ENCODE measurements at regions not wholly inside any gene's neighbourhood (a gene's known extent, or its start where the extent isn't known, plus 50 kb on each side); places are given as distances from the start of the nearest gene placed in this dataset.

DNA sequence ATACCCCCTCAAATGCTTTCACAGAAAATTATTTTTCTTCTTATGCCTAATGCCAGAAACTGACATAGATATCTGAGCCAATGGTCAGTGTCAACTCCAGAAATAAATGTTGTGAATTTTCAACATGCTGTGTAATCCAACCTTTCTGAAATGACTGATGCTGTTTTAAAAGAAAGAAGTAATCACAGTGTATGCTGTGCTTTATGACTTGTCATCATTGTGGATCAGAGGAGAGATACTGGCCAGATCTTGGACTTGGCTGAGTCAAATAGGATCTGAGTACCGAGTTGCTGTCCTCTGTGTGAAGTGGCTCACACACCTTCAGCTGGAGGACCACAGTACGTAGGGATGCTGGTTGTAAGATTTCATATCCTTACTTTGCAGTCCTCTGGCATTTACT is 89.9 kb upstream of the ARHGAP20 start:
- POLR2A ChIA-PET: no interaction called here
- CTCF ChIA-PET: no interaction called here
- DNase-seq (ENCODE audit: low read depth, low spot score): no peak
- no peaks in the 10 kb centered on the region for H3K27me3 ChIP-seq (ENCODE audit: control insufficient read depth, insufficient read depth, low read length)
- H3K9me3 ChIP-seq (ENCODE audit: control insufficient read depth, insufficient read depth, low read length): no peaks in the 10 kb centered on the region
- no peak overlapping the region for H3K27ac ChIP-seq (ENCODE audit: low read depth, low read length)
- no peak overlapping the region for H3K4me3 ChIP-seq (ENCODE audit: low read depth, low read length)
- TF ChIP-seq, protein P1, sequence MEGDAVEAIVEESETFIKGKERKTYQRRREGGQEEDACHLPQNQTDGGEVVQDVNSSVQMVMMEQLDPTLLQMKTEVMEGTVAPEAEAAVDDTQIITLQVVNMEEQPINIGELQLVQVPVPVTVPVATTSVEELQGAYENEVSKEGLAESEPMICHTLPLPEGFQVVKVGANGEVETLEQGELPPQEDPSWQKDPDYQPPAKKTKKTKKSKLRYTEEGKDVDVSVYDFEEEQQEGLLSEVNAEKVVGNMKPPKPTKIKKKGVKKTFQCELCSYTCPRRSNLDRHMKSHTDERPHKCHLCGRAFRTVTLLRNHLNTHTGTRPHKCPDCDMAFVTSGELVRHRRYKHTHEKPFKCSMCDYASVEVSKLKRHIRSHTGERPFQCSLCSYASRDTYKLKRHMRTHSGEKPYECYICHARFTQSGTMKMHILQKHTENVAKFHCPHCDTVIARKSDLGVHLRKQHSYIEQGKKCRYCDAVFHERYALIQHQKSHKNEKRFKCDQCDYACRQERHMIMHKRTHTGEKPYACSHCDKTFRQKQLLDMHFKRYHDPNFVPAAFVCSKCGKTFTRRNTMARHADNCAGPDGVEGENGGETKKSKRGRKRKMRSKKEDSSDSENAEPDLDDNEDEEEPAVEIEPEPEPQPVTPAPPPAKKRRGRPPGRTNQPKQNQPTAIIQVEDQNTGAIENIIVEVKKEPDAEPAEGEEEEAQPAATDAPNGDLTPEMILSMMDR (IDR thresholded peaks at IDR 0.05; ENCODE audit: low read depth, low read length): no peak

DNA sequence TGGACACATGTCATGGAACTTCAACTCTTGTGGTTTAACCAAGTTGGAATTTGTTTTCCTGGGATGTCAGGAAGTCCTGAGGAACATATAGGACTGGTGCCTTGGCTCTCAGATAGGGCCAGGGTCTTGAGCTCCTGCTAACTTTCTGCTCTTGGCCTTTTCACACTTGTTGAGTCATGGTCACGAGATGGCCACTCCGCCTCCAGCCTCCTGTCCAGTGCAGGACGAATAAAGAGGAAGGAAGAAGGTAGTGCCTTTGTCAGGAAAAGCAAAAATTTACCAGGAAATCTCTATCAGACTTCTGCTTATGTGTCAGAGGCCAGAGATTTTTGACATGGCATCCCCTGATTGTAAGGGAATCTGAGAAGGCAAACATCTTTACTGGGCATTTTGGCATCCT is 89.1 kb upstream of the ARHGAP20 start:
- no peak overlapping the region for H3K27ac ChIP-seq (ENCODE audit: low read depth, low read length)
- TF ChIP-seq, protein P1 (IDR thresholded peaks at IDR 0.05; ENCODE audit: low read depth, low read length): no peak
- CTCF ChIA-PET: no interaction called here
- DNase-seq (ENCODE audit: low read depth, low spot score): no peak
- POLR2A ChIA-PET: no interaction called here
- H3K4me3 ChIP-seq (ENCODE audit: low read depth, low read length): no peak overlapping the region
- H3K27me3 ChIP-seq (ENCODE audit: control insufficient read depth, insufficient read depth, low read length): no peaks in the 10 kb centered on the region
- no peaks in the 10 kb centered on the region for H3K9me3 ChIP-seq (ENCODE audit: control insufficient read depth, insufficient read depth, low read length)

DNA sequence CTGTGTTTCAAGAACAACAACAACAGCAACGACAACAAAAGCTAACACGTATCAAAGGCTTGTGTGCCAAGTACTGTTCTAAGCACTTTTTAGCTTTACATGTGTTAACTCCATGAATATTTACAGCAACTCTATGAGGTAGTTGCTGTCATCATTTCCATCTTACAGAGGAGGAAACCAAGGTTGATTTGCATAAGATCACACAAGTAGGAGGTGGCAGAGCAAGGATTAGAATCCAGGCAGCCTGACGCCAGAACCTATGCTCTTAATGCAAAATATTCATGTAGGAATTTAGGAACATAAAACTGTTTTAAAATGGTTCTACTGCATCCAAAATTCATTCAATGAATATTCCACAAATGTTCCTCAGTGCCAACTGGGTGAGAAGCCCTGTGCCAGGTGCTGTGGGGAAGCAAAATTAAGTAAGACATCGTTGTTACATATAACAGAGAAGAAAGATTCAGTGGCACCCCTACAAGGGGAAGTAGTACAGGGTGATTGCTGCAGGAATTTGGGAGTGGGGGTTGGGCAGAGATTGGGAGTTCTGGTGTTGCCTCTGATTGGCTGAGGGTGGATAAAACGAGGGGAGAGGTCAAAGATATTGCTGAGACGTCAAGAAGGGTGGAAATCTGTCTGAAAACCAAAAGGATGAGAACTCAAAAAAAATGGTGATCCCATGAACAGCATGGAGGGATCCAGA is 86.1 kb upstream of the ARHGAP20 start:
- Histone ChIP-seq H3K27me3 (ENCODE audit: control insufficient read depth, insufficient read depth, low read length) (no peaks in the 10 kb centered on the region), H3K27ac (ENCODE audit: low read depth, low read length) (no peak overlapping the region), H3K9me3 (ENCODE audit: control insufficient read depth, insufficient read depth, low read length) (no peaks in the 10 kb centered on the region), H3K4me3 (ENCODE audit: low read depth, low read length) (no peak overlapping the region)
- TF ChIP-seq, protein P1 (IDR thresholded peaks at IDR 0.05; ENCODE audit: low read depth, low read length): no peak
- DNase-seq (ENCODE audit: low read depth, low spot score): no peak
- CTCF ChIA-PET: no interaction called here
- POLR2A ChIA-PET: interaction anchor here (0.7 kb wide), 1 partner anchor 34 kb away, joined by 5 read pairs; no protein-coding TSS in a partner anchor

DNA sequence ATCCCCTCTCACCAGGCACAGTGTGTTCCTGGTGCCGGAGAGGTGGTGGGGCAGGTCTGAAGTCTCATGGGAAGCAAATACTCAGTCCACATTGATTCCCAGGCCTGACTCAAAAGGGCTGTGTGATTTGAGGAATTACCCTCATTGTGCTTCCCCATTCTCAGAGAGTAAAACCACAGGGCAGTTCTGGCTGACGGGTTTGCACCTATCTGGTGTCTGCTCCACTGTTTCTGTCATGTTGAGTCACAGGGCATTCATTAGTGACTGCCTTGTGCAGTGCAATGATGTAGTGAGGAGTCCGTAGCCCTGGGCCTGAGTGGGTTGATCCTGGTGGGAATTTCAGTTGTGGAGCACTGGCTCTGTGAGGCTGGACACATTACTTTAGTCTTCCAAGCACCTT is 85.2 kb upstream of the ARHGAP20 start:
- no peak overlapping the region for H3K27ac ChIP-seq (ENCODE audit: low read depth, low read length)
- DNase-seq (ENCODE audit: low read depth, low spot score): no peak
- CTCF ChIA-PET: no interaction called here
- no peaks in the 10 kb centered on the region for H3K27me3 ChIP-seq (ENCODE audit: control insufficient read depth, insufficient read depth, low read length)
- TF ChIP-seq, protein P1 (IDR thresholded peaks at IDR 0.05; ENCODE audit: low read depth, low read length): no peak
- no peak overlapping the region for H3K4me3 ChIP-seq (ENCODE audit: low read depth, low read length)
- no peaks in the 10 kb centered on the region; the same call in 1 of the 2 replicates for H3K9me3 ChIP-seq (ENCODE audit: control insufficient read depth, insufficient read depth, low read length)
- POLR2A ChIA-PET: no interaction called here

DNA sequence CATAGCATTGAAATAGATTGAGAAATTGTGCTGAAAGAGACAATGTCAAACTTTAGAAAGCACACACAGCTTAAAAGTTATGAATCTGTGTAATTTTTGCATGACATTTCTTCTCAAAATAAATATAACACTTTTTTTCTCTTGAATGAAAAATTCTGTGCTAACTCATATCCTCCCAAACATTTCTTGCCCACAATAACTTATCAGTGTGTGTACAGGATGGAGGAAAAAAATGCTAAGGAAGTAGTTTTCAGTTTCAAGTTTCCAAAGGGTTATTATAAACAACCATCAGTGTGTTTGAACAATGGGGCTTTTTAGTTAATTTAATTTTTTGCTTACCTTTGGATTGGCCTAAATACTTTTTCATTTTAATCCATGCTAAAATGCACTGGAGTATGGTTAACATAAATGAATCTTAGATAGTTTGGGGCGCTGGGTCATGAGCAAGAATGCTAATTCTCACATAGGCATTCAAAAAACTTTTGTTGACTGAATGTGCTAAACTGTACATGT is 82.9 kb upstream of the ARHGAP20 start:
- DNase-seq (ENCODE audit: low read depth, low spot score): no peak

More for the DNA sequence above, 82.9 kb upstream of the ARHGAP20 start:
- TF ChIP-seq, protein P1 (IDR thresholded peaks at IDR 0.05; ENCODE audit: low read depth, low read length): no peak
- Histone ChIP-seq H3K27ac (ENCODE audit: low read depth, low read length) (no peak overlapping the region), H3K27me3 (ENCODE audit: control insufficient read depth, insufficient read depth, low read length) (no peaks in the 10 kb centered on the region), H3K4me3 (ENCODE audit: low read depth, low read length) (no peak overlapping the region), H3K9me3 (ENCODE audit: control insufficient read depth, insufficient read depth, low read length) (no peaks in the 10 kb centered on the region; the same call in 1 of the 2 replicates)
- ChIA-PET POLR2A (no interaction called here), CTCF (no interaction called here)
